Adrenal gland (tissue), 5 donors: ENCODE measurements at regions not wholly inside any gene's neighbourhood (a gene's known extent, or its start where the extent isn't known, plus 50 kb on each side); places are given as distances from the start of the nearest gene placed in this dataset.
"Not testable (repeated sequence)": the region's sequence is repeated elsewhere in the genome, so short reads cannot be mapped to it uniquely, and the experiment has no call there.

Experiments used
- POLR2A ChIP-seq, 2 donors: fragments of 450-650 bp; IDR thresholded peaks; one replicate each; pipeline ENCODE4 v1.6.1; 2017; ENCODE audit warnings: antibody characterized with exemption in 2 of 2, mild to moderate bottlenecking in 2 of 2, moderate library complexity in 1 of 2
- TF ChIP-seq, protein P1 (sequence below), 6 experiments: fragments of 450-650 bp in 4 of 6; fragments of 200-600 bp in 2 of 6; sonication (generic) in 1 of 6; IDR thresholded peaks; 1 replicate in 5 of 6; 2 replicates in 1 of 6; pipeline versions ENCODE4 v1.5.1 to v1.8.0; 2016 to 2021; ENCODE audit warnings: antibody characterized with exemption in 6 of 6, mild to moderate bottlenecking in 2 of 6, moderate library complexity in 1 of 6
- donor health status: DM: no; HTN: no; CAD: no.

DNA sequence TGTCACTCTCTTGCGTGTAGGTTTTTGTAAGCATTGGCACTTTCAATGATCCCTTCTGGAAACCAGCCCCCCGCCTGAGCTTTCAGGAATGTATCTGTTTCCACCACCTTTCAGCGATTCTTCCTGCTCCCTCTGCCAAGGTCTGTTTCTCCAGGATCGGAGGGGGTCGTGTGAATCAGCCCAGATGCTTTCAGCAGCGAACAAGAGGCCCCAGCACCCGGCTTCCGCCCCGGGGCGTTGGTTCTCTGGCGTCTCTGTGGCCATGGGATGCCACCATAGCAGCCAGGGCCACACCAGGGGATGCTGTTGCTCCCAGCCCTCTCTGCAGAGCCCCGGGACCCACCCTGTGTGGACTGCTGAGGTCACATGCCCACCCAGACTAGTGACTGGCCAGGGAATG is 4088.2 kb upstream of the TPTE start:
- TF ChIP-seq POLR2A (IDR thresholded peaks at IDR 0.05): not testable (repeated sequence)
- TF ChIP-seq, protein P1, sequence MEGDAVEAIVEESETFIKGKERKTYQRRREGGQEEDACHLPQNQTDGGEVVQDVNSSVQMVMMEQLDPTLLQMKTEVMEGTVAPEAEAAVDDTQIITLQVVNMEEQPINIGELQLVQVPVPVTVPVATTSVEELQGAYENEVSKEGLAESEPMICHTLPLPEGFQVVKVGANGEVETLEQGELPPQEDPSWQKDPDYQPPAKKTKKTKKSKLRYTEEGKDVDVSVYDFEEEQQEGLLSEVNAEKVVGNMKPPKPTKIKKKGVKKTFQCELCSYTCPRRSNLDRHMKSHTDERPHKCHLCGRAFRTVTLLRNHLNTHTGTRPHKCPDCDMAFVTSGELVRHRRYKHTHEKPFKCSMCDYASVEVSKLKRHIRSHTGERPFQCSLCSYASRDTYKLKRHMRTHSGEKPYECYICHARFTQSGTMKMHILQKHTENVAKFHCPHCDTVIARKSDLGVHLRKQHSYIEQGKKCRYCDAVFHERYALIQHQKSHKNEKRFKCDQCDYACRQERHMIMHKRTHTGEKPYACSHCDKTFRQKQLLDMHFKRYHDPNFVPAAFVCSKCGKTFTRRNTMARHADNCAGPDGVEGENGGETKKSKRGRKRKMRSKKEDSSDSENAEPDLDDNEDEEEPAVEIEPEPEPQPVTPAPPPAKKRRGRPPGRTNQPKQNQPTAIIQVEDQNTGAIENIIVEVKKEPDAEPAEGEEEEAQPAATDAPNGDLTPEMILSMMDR (IDR thresholded peaks at IDR 0.05): not testable (repeated sequence)
